GM21515 (cell line): ENCODE measurements at regions not wholly inside any gene's neighbourhood (a gene's known extent, or its start where the extent isn't known, plus 50 kb on each side); places are given as distances from the start of the nearest gene placed in this dataset.

Source experiments
- ATAC-seq: cut with Tn5 transposase; IDR thresholded peaks from one replicate; pipeline ENCODE4 v1.9.1; 2021; ENCODE audit not compliant: unreplicated experiment

DNA sequence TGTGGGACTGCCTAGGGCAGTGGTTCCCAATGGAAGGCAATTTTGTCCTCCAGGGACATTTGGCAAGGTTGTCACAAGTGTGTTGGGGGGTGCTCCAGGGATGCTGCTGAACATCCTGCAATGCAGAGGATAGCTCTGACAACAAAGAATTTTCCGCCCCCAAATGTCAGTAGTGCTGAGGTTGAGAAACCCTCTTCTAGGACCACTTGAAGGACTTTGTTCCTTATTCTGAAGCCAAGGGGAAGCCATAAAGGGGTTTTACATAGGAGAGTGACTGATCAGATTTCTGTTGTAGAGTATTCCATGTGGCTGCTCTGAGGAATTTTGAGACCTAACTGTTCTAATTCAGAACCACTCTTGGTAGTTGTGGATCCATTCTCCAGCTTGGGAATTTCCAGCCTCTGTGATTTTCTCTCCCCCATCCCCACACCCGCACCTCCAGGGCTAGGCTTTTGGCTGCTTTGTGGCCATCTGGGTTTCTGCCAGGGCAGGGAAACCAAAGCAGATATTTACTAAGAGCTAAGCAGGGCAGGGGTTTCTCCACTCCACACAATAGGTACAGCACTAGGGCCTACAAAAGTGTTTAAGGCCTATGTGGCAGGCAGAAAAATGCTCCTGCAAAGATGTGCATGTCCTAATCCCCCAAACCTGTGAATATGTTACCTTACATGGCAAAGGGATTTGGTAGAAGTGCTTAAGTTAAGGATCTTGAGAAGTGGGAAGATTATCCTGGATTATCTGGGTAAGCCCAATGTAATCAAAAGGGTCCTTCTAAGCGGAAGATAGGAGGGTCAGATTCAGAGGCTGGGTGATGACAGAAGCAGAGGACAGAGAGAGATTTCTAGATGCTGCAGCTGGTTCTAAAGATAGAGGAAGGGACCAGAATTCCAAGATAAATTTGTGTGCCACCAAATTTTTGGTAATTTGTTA is 135.4 kb downstream of the TMEM17 start:
- no peak for ATAC-seq

DNA sequence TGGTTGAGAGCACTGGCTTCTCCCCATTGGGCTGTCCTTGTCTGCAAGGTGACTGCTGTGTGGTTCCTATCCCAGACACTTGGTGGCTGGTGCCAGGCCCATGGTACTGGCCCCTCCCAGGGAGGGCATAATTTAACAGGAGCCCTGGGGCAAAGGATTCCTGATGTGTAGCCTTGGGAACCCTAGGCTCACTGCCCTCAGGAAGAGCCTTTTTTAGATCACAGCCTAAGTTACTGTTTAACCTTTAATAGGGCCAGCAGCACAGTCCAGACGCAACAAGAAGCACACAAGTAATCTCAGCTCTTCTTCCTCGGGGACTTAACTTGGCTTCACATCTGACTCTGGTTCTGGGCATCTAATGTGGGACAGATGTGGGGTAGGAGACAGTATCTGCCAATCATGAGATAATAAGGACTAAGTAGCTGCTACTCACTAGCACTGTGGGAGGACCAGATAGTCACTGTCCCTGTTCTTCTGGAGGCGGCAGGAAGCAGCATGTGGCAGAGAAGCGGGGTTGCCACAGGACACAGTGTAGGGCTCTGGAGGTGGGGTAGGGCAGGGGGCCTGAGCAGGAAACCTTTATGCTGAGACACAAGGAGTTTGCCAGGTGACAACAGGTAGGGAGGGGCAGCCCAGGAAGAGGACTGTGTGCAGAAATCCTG is 136.3 kb downstream of the TMEM17 start:
- ATAC-seq, result no peak

DNA sequence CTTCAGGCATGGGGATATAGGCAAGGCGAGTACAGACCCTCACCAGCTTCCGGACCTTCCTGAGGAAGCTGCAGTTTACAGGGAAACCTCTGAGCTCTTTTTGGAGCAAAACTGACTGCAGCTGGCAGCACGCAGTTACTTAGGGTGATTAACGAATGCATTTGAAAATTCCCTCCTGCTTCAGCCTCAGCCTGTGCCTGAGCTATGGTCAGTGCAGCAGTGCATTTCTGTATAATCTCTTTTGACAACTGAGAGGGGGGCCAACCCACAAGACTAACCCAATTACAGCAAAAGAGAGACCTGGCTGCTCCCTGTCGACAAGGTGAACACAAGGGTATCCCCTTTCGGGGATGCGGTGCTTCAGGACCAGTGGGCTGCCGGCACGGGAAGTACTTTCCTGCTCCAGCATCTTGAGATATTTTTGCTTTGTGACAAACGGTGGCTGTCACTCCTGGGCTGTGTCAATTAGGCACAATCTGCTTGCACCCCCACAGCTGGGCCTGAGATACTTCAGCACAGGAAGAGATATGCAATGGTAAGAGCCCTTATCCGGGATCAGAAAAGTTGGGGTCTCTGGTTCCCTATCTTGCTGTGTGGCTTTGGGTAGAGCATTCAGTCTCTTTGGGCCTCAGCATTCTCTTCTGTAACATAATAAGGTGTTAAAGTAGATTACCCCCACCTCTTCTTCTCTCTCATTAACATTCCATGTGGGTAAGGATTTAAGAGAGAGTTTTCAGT is 141.0 kb downstream of the TMEM17 start:
- no peak for ATAC-seq

DNA sequence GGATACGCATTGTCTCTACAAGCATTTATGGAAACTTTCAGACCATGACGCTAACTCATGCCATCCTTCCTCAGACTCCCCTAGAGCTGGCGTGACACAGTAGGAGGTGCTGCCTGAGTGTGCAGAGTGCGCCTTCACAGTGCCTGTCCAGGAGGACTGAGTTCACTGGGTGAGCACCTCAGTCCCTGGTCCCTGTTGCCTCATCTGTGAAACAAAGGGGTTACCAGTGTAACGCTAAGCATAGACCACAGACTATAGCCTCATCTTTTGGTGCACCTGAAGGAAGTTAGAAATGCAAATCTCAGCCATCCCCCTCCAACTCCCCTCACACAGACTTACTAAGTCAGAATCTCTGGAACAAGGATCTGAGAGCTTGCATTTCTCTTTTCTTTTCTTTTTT is 142.8 kb downstream of the TMEM17 start:
- ATAC-seq, result peak; percentile 86

DNA sequence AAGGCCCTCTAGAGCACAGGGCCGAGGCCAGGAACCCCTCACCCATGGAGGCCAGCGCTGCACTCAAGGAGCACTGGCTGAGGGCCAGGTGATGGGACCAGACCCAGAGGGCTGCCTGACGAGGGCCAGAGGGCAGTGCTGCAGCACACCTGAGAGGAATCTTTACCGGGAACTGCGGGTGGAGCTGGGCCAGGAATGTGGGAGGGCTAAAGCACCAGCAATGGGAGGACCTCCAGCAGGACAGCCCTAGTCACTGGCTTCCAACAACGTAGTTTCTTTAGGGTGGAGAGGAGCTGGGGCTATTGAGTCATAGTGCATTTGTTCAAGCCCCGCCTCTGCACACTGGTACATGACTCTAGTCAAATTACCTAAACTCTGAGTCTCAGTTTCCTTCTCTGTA is 143.4 kb downstream of the TMEM17 start:
- peak; percentile 34 for ATAC-seq

DNA sequence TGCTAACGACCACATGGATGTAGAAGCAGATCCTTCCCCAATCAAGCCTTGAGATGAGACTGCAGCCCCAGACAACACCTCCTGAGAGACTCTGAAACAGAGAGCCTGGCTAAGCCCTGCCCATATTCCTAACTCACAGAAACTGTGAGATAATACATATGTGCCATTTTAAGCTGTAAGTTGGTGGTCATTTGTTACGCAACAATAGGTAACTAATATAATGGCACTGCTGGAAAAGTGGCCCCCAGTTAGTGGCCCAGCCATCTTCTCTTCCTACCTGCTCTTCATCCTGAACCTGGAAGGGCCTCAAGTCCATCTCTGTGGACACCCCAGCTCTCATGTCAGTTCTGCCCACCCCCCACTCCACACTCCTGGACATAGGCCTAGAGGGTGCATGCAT is 144.0 kb downstream of the TMEM17 start:
- no peak for ATAC-seq

DNA sequence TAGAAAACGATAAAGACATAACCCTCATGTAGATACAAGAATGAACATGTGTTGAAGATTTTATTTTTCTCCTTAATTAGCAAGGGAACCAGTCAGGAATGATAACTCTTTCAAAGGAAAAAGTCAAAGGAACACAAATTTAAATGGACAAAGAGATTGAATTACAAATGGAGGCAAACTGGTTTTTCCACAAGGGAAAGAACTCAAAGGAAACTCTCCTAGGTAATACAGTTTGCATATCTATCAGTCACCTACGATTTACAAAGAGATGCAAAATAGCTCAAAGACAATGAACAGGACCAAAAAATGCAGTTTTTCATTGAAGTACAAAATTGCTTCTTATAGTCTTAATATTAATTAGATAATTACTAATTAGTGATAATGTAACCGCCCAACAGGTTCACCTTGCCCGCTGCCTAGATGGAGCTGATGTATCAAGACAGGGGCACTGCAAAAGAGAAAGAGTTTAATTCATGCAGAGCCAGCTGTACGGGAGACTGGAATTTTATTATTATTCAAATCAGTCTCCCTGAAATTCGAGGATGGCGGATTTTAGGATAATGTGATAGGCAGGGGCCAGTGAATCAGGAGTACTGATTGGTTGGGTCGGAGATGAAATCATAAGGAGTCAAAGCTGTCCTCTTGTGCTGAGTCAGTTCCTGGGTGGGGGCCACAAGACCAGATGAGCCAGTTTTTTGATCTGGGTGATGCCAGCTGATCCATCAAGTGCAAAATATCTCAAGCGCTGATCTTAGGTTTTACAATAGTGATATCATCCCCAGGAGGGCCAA is 151.0 kb downstream of the TMEM17 start:
- no peak for ATAC-seq

DNA sequence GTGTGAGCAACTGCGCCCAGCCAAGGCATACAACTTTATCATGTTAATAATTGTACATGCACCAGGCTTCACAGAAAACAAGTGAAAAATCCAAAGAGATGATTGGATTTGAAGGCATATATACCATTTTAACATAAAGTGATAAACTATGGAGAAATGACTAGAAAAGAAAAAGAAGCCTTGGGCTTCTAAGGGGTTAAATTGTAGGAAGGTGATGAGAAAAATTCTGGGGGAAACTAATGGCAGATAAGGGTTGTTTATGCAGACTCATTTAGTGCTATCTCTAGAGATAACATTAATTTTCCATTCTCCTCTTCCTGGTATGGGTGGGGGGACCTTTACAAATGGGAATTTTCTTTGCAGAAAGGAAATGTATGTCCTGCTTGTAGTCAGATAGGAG is 154.0 kb downstream of the TMEM17 start:
- no peak for ATAC-seq

DNA sequence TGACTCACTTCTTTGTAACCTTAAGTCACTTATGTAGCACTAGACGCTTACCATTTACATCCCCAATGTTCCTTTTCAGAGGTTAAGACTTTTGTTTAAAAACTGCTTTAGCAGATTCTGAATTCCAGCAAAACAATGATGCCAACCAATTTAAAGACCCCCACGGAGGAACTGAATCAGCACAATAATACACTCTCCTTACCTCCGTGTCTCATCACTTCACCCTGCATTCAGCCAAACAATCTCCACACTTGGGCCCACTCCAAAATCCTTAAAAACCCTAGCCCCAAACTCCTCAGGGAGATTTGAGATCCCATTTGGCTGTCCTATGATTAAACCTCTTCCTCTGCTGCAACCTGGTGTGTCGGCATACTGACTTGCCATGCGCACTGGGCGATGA is 153.9 kb downstream of the B3GNT2 start:
- ATAC-seq, result no peak

DNA sequence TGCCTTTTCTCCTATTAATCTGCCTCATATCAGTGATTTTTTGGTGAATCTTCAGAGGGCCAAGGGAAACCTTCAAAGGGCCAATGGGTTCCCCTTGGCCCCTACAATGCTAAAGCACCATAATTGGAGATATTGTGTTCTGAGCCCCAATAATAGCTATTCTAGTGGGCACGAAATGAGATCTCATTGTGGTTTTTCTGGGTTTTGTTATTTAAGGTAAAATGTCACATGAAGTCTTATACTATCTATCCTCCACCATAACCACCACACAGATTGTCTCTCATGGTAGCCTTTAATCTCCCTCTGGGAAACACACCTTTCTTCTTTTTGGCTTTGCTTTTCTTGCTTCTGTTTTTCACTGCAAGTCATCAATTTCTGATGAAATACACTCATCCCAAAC is 152.8 kb downstream of the B3GNT2 start:
- no peak for ATAC-seq

DNA sequence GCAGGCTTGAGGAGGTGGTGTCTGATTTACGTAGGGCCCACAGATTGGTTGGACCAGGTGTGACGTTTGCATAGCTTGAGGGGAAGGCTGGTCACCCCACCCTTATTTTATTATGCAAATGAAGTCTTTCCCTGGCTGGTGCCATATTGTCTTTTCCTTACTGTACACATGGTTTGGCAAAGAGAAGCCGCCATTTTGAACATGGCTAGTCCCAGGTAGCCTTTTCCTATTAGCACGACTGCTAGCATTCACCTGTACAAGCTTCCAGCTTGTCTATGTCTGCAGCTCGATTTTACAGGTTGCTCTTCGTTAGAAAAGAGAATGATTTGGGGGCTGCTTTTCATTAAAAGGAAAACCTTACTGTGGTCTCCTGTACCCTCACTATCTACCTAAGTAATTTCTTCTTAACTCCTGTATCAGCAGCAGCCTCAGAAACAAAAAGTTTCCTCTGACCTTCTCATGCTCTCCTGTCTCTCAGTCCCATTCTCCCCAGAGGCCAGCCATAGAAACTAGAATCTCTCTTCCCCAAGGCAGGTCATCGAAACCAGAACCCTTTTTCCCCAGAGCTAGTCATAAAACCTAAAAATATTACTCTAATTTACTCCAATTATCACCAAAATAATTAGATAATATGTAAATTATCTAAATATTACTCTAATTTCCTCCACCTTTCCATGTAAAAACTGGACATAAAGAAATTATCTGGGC is 151.8 kb downstream of the B3GNT2 start:
- no peak for ATAC-seq

DNA sequence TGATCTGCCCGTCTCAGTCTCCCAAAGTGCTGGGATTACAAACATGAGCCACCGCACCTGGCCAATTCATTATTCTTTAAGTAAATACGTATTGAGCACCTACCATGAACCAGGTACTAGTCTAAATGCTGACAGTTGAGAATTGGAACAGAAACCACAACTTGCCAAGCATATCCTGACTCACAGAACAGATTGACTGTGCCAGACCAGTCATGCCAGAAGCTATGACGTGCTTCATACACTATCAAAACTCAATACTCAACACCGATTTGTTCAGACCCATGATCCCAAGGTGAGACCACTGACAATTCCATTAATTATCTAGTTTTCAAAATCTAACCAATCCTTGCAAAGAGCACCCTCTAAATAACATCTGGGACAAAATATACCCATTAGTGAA is 148.6 kb downstream of the B3GNT2 start:
- no peak for ATAC-seq

DNA sequence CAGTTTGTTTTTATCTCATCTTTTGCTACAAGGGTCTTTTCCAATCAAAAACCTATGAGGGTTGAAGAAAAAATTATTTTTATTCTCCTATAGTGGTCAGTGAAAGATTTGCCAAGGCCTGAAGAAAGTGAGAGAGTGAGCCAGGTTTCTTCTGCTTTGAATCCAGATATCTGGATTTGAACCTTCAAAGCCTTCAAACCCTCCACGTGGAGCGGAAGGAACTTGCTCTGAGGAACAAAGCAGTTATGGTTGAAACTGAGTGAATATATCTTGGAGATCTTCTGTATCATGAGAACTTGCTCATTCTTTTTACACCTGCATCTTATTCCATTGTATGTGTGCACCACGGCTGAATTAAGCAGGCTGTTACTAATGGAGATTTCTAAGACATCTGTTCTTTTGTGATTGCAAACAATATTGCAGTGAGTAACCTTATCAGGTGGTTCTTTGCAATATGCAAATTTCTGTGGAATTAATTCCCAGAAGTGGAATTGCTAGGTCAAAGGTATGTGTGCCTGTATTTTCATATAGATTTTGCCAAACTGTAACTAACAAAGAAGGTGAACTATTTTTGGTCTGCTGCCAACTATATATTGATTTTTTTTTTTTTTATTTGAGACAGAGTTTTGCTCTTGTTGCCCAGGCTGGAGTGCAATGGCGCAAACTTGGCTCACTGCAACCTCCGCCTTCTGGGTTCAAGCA is 147.9 kb downstream of the B3GNT2 start:
- no peak for ATAC-seq

DNA sequence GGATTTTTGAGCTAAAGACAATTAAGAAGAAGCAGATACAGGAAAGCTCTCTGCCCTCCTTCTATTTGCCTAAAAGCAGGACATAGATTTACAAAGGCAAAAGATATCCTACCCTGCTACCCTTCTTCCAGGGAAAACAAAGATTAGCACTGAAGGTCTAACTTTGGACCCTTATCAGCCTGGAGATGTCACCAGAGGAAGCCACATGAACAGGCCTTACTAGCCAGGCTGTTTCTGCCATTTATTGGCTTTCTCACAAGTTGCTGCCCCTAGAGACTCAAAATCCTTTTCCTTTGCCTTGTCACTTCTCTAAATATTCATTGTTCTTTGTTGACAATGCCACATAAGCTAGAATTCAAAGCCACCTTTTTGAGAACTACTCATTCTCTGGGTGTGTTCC is 147.3 kb downstream of the B3GNT2 start:
- no peak for ATAC-seq

DNA sequence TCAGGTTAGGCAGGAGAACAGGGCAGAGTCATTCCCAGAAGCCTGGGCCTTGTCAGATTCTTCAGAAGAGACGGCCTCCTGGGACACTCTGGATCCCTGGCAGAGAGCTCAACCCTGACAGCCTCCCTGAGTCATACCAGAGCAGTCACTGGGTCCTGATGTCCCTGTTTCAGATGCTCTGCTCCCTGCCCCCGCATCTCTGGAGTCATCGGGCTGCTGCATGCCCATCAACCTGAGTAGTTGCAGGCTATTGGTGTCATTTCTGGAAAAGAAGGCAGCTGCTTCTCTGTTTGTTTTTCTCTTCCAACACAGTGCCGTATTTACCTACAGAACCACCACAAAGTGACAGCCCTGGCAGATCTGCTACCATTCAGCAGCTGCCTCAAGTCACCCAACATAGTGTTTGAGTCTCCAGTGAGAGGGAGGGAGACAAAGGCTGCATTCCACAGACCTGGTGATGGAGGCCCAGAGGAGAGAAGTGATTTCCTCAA is 145.1 kb downstream of the B3GNT2 start:
- no peak for ATAC-seq

DNA sequence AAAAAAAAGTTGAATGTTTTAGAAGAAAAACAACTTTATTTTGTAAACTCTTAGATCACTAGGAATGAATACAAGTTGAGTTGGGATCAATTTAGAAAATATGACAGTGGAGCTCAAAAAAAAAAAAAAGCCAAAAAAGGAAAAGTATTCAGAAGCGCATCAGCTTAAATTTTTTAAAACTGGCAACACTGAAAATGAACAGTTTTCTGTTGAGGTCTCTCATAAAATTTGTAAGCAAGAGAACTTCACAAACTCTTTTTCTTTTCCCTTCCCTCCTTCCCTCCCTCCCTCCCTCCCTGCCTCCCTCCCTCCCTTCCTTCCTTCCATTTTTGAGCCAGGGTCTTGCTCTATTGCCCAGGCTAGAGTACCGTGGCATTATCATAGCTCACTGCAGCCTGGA is 143.9 kb downstream of the B3GNT2 start:
- ATAC-seq, result no peak

DNA sequence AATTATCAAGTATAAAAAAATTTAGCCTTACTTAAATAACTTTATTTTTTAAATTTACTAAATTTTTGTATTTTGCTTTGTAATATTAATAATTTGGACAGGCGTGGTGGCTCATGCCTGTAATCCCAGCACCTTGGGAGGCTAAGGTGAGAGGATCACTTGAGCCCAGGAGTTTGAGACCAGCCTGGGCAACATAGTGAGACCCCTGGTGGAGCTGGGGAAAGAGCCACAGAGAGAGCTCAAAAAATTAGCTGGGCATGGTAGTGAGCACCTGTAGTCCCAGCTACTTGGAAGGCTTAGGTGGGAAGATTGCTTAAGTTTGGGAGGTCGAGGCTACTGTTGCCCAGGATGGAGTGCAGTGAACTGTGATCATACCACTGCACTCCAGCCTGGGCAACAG is 143.5 kb downstream of the B3GNT2 start:
- ATAC-seq, result no peak

DNA sequence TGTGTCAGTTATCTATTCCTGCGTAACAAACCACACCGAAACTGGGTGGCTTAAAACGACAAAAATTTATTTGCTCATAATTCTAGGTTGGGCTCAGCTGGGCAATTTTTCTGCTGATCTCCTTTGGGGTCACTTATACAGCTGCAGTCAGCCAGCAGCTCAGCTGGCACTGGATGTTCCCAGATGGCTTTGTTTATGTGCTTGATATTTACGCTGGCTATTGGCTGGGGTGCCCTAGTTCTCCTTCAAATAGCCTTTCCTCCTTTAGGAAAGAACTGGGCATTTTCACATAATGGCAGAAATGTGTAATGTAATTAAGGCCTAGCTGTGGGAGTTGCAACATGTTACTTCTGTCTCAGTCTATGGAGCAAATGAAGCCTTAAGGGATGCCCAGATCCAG is 142.2 kb downstream of the B3GNT2 start:
- no peak for ATAC-seq

DNA sequence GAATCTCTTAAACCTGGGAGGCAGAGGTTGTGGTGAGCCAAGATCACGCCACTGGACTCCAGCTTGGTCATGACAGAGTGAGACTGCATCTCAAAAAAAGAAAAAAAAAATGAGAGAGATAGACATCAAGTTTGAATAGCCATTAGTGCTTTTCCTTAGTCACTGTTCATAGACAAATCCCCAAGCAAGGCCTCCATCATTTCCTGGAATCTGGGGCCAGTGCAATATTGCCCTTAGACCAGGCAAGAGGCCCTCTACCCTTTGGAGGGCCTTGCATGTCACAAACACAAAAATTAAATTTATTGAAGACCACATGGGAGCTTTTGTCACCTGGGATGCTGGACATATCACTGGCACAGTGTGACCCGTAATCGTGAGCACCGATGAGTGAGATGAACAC is 141.5 kb downstream of the B3GNT2 start:
- no peak for ATAC-seq

DNA sequence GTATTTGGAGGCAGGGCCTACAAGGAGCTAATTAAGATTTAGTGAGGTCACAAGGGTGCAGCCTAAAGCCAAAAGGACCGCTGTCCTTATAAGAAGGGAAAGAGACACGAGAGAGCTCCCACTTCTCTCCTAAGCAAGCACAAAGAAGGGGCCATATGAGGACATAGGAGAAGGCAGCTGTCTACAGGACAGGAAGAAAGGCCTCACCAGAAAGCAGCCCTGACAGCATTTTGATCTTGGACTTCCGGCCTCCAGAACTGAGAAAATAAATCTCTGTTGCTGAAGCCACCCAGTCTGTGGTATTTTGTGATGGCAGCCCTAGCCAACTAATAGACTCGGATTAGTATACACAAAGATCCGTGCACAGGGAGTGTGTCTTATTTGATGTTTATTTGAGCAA is 139.7 kb downstream of the B3GNT2 start:
- no peak for ATAC-seq
